NCI-H345 (cell line): ENCODE measurements at regions not wholly inside any gene's neighbourhood (a gene's known extent, or its start where the extent isn't known, plus 50 kb on each side); places are given as distances from the start of the nearest gene placed in this dataset.

Source experiments
- DNase-seq: peaks from one replicate; lab custom pipeline; 2025; lab: John Stamatoyannopoulos, UW

GRCh38 chr17:77321649-77322513, 181.1 kb downstream of the SEC14L1 start:
- DNase-seq = no peak

- no peak for DNase-seq
Measured at GRCh38 chr17:77322514-77323412, 182.0 kb downstream of the SEC14L1 start.

- no peak for DNase-seq
Measured at GRCh38 chr17:77323413-77324171, 182.8 kb downstream of the SEC14L1 start.

- no peak for DNase-seq
Measured at GRCh38 chr17:77324227-77324626, 183.5 kb downstream of the SEC14L1 start.

GRCh38 chr17:77325577-77326075, 184.9 kb downstream of the SEC14L1 start:
- no peak for DNase-seq

GRCh38 chr17:77326076-77326591, 185.4 kb downstream of the SEC14L1 start:
- no peak for DNase-seq

GRCh38 chr17:77326636-77327035, 185.9 kb downstream of the SEC14L1 start:
- no peak for DNase-seq

- DNase-seq = no peak
Measured at GRCh38 chr17:77327181-77327565, 186.4 kb downstream of the SEC14L1 start.

GRCh38 chr17:77327566-77328464, 187.0 kb downstream of the SEC14L1 start:
- DNase-seq = no peak

GRCh38 chr17:77328823-77329740, 188.3 kb downstream of the SEC14L1 start:
- DNase-seq = peak; percentile 9

GRCh38 chr17:77329741-77330531, 189.2 kb downstream of the SEC14L1 start:
- no peak for DNase-seq

GRCh38 chr17:77330602-77331081, 189.9 kb downstream of the SEC14L1 start:
- DNase-seq = no peak

- DNase-seq = peak; percentile 89
Measured at GRCh38 chr17:77331301-77331864, 190.6 kb downstream of the SEC14L1 start.

GRCh38 chr17:77332034-77332971, 191.5 kb downstream of the SEC14L1 start:
- peak; percentile 16 for DNase-seq

- DNase-seq = no peak
Measured at GRCh38 chr17:77332981-77333685, 192.4 kb downstream of the SEC14L1 start.

- no peak for DNase-seq
Measured at GRCh38 chr17:77337150-77337549, 196.4 kb downstream of the SEC14L1 start.
